CD4-positive, alpha-beta T cell treated with Interleukin-1 beta for 1 hour (primary cell): ENCODE measurements at regions not wholly inside any gene's neighbourhood (a gene's known extent, or its start where the extent isn't known, plus 50 kb on each side); places are given as distances from the start of the nearest gene placed in this dataset.
"Not testable (repeated sequence)": the region's sequence is repeated elsewhere in the genome, so short reads cannot be mapped to it uniquely, and the experiment has no call there.

Experiments used
- DNase-seq, 2 donors: peaks; one replicate each; pipeline ENCODE4 v3.0.0-alpha.2; 2020 to 2022

- no peak for DNase-seq
Measured at GRCh38 chr10:8173866-8174243, 119.4 kb downstream of the GATA3 start.

GRCh38 chr10:8174762-8175161 lies 120.3 kb downstream of the GATA3 start:
- DNase-seq: no peak

- not testable (repeated sequence) for DNase-seq
Measured at GRCh38 chr10:8177526-8177925, 123.0 kb downstream of the GATA3 start.

- DNase-seq: not testable (repeated sequence)
Measured at GRCh38 chr10:8179773-8180172, 125.3 kb downstream of the GATA3 start.

GRCh38 chr10:8180360-8181109 lies 126.0 kb downstream of the GATA3 start:
- DNase-seq: no peak

- DNase-seq: no peak
Measured at GRCh38 chr10:8181496-8182157, 127.1 kb downstream of the GATA3 start.

- no peak for DNase-seq
Measured at GRCh38 chr10:8182806-8183205, 128.3 kb downstream of the GATA3 start.

GRCh38 chr10:8183241-8183704 lies 128.8 kb downstream of the GATA3 start:
- DNase-seq: peak; percentile 58 to 72

- no peak for DNase-seq
Measured at GRCh38 chr10:8187171-8187666, 132.7 kb downstream of the GATA3 start.

GRCh38 chr10:8189458-8189857 lies 135.0 kb downstream of the GATA3 start:
- DNase-seq: no peak

- no peak for DNase-seq
Measured at GRCh38 chr10:8192301-8192700, 137.8 kb downstream of the GATA3 start.

- no peak for DNase-seq
Measured at GRCh38 chr10:8193546-8193945, 139.1 kb downstream of the GATA3 start.

- DNase-seq: no peak
Measured at GRCh38 chr10:8194050-8194449, 139.6 kb downstream of the GATA3 start.

- no peak for DNase-seq
Measured at GRCh38 chr10:8206882-8207281, 152.4 kb downstream of the GATA3 start.

GRCh38 chr10:8211631-8212030 lies 157.1 kb downstream of the GATA3 start:
- no peak for DNase-seq

- no peak for DNase-seq
Measured at GRCh38 chr10:8213735-8214134, 159.2 kb downstream of the GATA3 start.

GRCh38 chr10:8214587-8214986 lies 160.1 kb downstream of the GATA3 start:
- DNase-seq: no peak

GRCh38 chr10:8216893-8217292 lies 162.4 kb downstream of the GATA3 start:
- no peak for DNase-seq

- DNase-seq: no peak
Measured at GRCh38 chr10:8221451-8221850, 167.0 kb downstream of the GATA3 start.

- DNase-seq: no peak
Measured at GRCh38 chr10:8224591-8224990, 170.1 kb downstream of the GATA3 start.

- DNase-seq: no peak
Measured at GRCh38 chr10:8225187-8225586, 170.7 kb downstream of the GATA3 start.

- DNase-seq: no peak
Measured at GRCh38 chr10:8227246-8227645, 172.8 kb downstream of the GATA3 start.

- DNase-seq: no peak
Measured at GRCh38 chr10:8229153-8229552, 174.7 kb downstream of the GATA3 start.

GRCh38 chr10:8230902-8231301 lies 176.4 kb downstream of the GATA3 start:
- no peak for DNase-seq
